Panc1 (cell line): ENCODE measurements at regions not wholly inside any gene's neighbourhood (a gene's known extent, or its start where the extent isn't known, plus 50 kb on each side); places are given as distances from the start of the nearest gene placed in this dataset.

Source experiments
- ATAC-seq: fragments of 200-7000 bp; cut with Tn5 transposase; 2 replicates; pipeline ENCODE4 v1.9.1; 2020; ENCODE audit warnings: mild to moderate bottlenecking, moderate library complexity
- BruUV-seq: library from RNA; stranded (reverse); fragments of 400-500 nt; replicated peaks from 2 replicates; lab custom pipeline; 2021; lab: Mats Ljungman, UMichigan
- CTCF ChIA-PET: fragments of 300-600 bp; sonication (Branson Sonifier 250); formaldehyde crosslinking; loops from one replicate; lab custom pipeline; 2022; ENCODE audit warnings: antibody characterized with exemption; lab: Charles Lee
- POLR2A ChIA-PET: fragments of 300-600 bp; sonication (Branson Sonifier 250); formaldehyde crosslinking; loops from one replicate; lab custom pipeline; 2022; ENCODE audit warnings: antibody characterized with exemption; lab: Charles Lee
- DNase-seq: peaks from one replicate; pipeline ENCODE4 v3.0.0-alpha.2; 2010; ENCODE audit warnings: low read depth, low spot score
- H3K27ac ChIP-seq: 2 replicates; pipeline ENCODE4 v1.5.1; 2011; ENCODE audit warnings: mild to moderate bottlenecking, low read length, inconsistent platforms
- H3K27me3 ChIP-seq: fragments of 200-500 bp; sonication (Bioruptor generic); 2 replicates; pipeline ENCODE4 v1.6.0; 2014; ENCODE audit warnings: low read length, inconsistent platforms; ENCODE audit not compliant: control insufficient read depth, insufficient read depth
- H3K36me3 ChIP-seq: fragments of 200-500 bp; sonication (Bioruptor generic); 2 replicates; pipeline ENCODE4 v1.5.1; 2014; ENCODE audit warnings: inconsistent platforms, mild to moderate bottlenecking, low read length, moderate library complexity; ENCODE audit not compliant: control insufficient read depth, insufficient read depth
- H3K4me1 ChIP-seq: 2 replicates; pipeline ENCODE4 v1.5.1; 2011; ENCODE audit warnings: inconsistent platforms, mild to moderate bottlenecking, low read length, moderate library complexity; ENCODE audit not compliant: control insufficient read depth, insufficient read depth
- H3K4me3 ChIP-seq, 2 experiments: 2 replicates each; pipeline ENCODE4 v1.5.1; 2011 to 2012; ENCODE audit warnings: low read depth in 2 of 2, low read length in 2 of 2, mild to moderate bottlenecking in 2 of 2, inconsistent platforms in 1 of 2, moderate library complexity in 1 of 2
- H3K9me3 ChIP-seq: fragments of 200-500 bp; sonication (Bioruptor generic); 2 replicates; pipeline ENCODE4 v1.5.1; 2014; ENCODE audit warnings: low read depth, mild to moderate bottlenecking, inconsistent platforms, low read length, moderate library complexity; ENCODE audit not compliant: control insufficient read depth, insufficient read depth
- CTCF ChIP-seq: fragments of 450-650 bp; IDR thresholded peaks from 2 replicates; pipeline ENCODE4 v1.5.1; 2017; ENCODE audit warnings: mild to moderate bottlenecking
- POLR2AphosphoS5 ChIP-seq: IDR thresholded peaks from 2 replicates; pipeline ENCODE4 v1.6.1; 2012; ENCODE audit warnings: mild to moderate bottlenecking, low read depth, low read length, moderate library complexity
- REST ChIP-seq, 2 experiments: IDR thresholded peaks; 2 replicates each; pipeline ENCODE4 v1.6.1; 2011 to 2012; ENCODE audit warnings: low read depth in 2 of 2, control low read depth in 1 of 2, low read length in 1 of 2, mild to moderate bottlenecking in 1 of 2, moderate library complexity in 1 of 2; ENCODE audit not compliant: insufficient read depth in 1 of 2
- SIN3A ChIP-seq: IDR thresholded peaks from 2 replicates; pipeline ENCODE4 v1.6.1; 2012; ENCODE audit warnings: low read depth, mild to moderate bottlenecking, low read length, moderate library complexity, borderline replicate concordance; ENCODE audit not compliant: insufficient read depth
- TCF7L2 ChIP-seq: IDR thresholded peaks from 2 replicates; pipeline ENCODE4 v1.6.1; 2011; ENCODE audit warnings: mild to moderate bottlenecking, low read depth, low read length, inconsistent platforms
- in situ Hi-C: cut with HindIII; loops from 2 replicates; pipeline ENCODE4 v1.10.0; 2016; ENCODE audit warnings: low sequenced_read_pairs, low pct_unique_long_range_greater_than_20kb
- intact Hi-C: fragments of 100-400 bp; cut with micrococcal nuclease; formaldehyde crosslinking; loops from one replicate; pipeline ENCODE4 v1.10.0; 2022; ENCODE audit not compliant: unreplicated experiment

- no peaks in the 10 kb centered on the region for H3K4me1 ChIP-seq
- DNase-seq (no peak), ATAC-seq (no peak)
- CTCF ChIA-PET = no interaction called here
- H3K4me3 ChIP-seq = no peak overlapping the region
- H3K9me3 ChIP-seq = no peaks in the 10 kb centered on the region
- no peaks in the 10 kb centered on the region for H3K36me3 ChIP-seq
- TF ChIP-seq TCF7L2 (no peak), POLR2AphosphoS5 (no peak), CTCF (no peak), SIN3A (no peak), REST (IDR thresholded peaks at IDR 0.05; ENCODE audit: insufficient read depth in 1 of 2, low read depth in 2 of 2, low read length in 1 of 2) (no peak)
- in situ Hi-C loops (no loop called here), intact Hi-C loops (no loop called here)
- no TSS peak for BruUV-seq
- no peaks in the 10 kb centered on the region for H3K27me3 ChIP-seq
- no peak overlapping the region for H3K27ac ChIP-seq
- POLR2A ChIA-PET = no interaction called here
Measured at GRCh38 chr2:120861191-120861575, 125.5 kb downstream of the GLI2 start.

GRCh38 chr2:120861576-120862191, 126.0 kb downstream of the GLI2 start:
- Histone ChIP-seq H3K27ac (no peak overlapping the region), H3K36me3 (no peaks in the 10 kb centered on the region), H3K27me3 (no peaks in the 10 kb centered on the region), H3K9me3 (no peaks in the 10 kb centered on the region), H3K4me3 (no peak overlapping the region), H3K4me1 (no peaks in the 10 kb centered on the region)
- no peak for ATAC-seq
- DNase-seq = no peak
- no TSS peak for BruUV-seq
- ChIA-PET CTCF (no interaction called here), POLR2A (no interaction called here)
- in situ Hi-C loops = no loop called here
- intact Hi-C loops = no loop called here
- TF ChIP-seq REST (IDR thresholded peaks at IDR 0.05; ENCODE audit: insufficient read depth in 1 of 2, low read depth in 2 of 2, low read length in 1 of 2) (no peak), SIN3A (no peak), CTCF (no peak), POLR2AphosphoS5 (no peak), TCF7L2 (no peak)
